ENCODE measurements at regions not wholly inside any gene's neighbourhood (a gene's known extent, or its start where the extent isn't known, plus 50 kb on each side); places are given as distances from the start of the nearest gene placed in this dataset.

- no peaks in the 10 kb centered on the region for H3K36me3 Mint-ChIP-seq (ENCODE audit: insufficient read depth)
- no peak for TF ChIP-seq CTCF (IDR thresholded peaks at IDR 0.05; ENCODE audit: unreplicated experiment)
- no peaks in the 10 kb centered on the region for H3K9me3 Mint-ChIP-seq (ENCODE audit: low read depth)
- H3K27me3 Mint-ChIP-seq, result peaks cover 25% of the 10 kb centered on the region
- H3K4me3 Mint-ChIP-seq (ENCODE audit: low read depth), result no peak overlapping the region
- H3K4me1 Mint-ChIP-seq (ENCODE audit: low read depth), result peaks cover 1% of the 10 kb centered on the region
- no peak overlapping the region for H3K27ac Mint-ChIP-seq
- DNase-seq (ENCODE audit: low spot score, unreplicated experiment), result no peak
Measured at GRCh38 chr11:116184763-116185162, 588.0 kb downstream of the BUD13 start.

- DNase-seq (ENCODE audit: low spot score, unreplicated experiment), result no peak
- Mint-ChIP-seq H3K9me3 (ENCODE audit: low read depth) (no peaks in the 10 kb centered on the region), H3K4me1 (ENCODE audit: low read depth) (no peaks in the 10 kb centered on the region), H3K36me3 (ENCODE audit: insufficient read depth) (no peaks in the 10 kb centered on the region), H3K27me3 (peaks cover 25% of the 10 kb centered on the region), H3K4me3 (ENCODE audit: low read depth) (no peak overlapping the region), H3K27ac (no peak overlapping the region)
- TF ChIP-seq CTCF (IDR thresholded peaks at IDR 0.05; ENCODE audit: unreplicated experiment), result no peak
Measured at GRCh38 chr11:116182356-116182966, 590.3 kb downstream of the BUD13 start.

GRCh38 chr11:116180806-116181600 is 591.8 kb downstream of the BUD13 start:
- peak overlapping the region; percentile 26 for H3K27ac Mint-ChIP-seq
- no peak for DNase-seq (ENCODE audit: low spot score, unreplicated experiment)
- H3K4me1 Mint-ChIP-seq (ENCODE audit: low read depth), result no peaks in the 10 kb centered on the region
- no peaks in the 10 kb centered on the region for H3K9me3 Mint-ChIP-seq (ENCODE audit: low read depth)
- peaks cover 29% of the 10 kb centered on the region for H3K27me3 Mint-ChIP-seq
- no peaks in the 10 kb centered on the region for H3K36me3 Mint-ChIP-seq (ENCODE audit: insufficient read depth)
- TF ChIP-seq CTCF (IDR thresholded peaks at IDR 0.05; ENCODE audit: unreplicated experiment), result no peak
- H3K4me3 Mint-ChIP-seq (ENCODE audit: low read depth), result no peak overlapping the region

- no peak for DNase-seq (ENCODE audit: low spot score, unreplicated experiment)
- H3K4me1 Mint-ChIP-seq (ENCODE audit: low read depth), result no peaks in the 10 kb centered on the region
- no peak overlapping the region for H3K4me3 Mint-ChIP-seq (ENCODE audit: low read depth)
- H3K27ac Mint-ChIP-seq, result no peak overlapping the region
- no peaks in the 10 kb centered on the region for H3K9me3 Mint-ChIP-seq (ENCODE audit: low read depth)
- no peaks in the 10 kb centered on the region for H3K36me3 Mint-ChIP-seq (ENCODE audit: insufficient read depth)
- peaks cover 30% of the 10 kb centered on the region for H3K27me3 Mint-ChIP-seq
- no peak for TF ChIP-seq CTCF (IDR thresholded peaks at IDR 0.05; ENCODE audit: unreplicated experiment)
Measured at GRCh38 chr11:116179401-116179800, 593.4 kb downstream of the BUD13 start.

GRCh38 chr11:116177521-116178210 is 595.1 kb downstream of the BUD13 start:
- H3K4me1 Mint-ChIP-seq (ENCODE audit: low read depth), result no peaks in the 10 kb centered on the region
- no peak for DNase-seq (ENCODE audit: low spot score, unreplicated experiment)
- no peaks in the 10 kb centered on the region for H3K9me3 Mint-ChIP-seq (ENCODE audit: low read depth)
- H3K27me3 Mint-ChIP-seq, result peaks cover 42% of the 10 kb centered on the region
- H3K36me3 Mint-ChIP-seq (ENCODE audit: insufficient read depth), result no peaks in the 10 kb centered on the region
- H3K4me3 Mint-ChIP-seq (ENCODE audit: low read depth), result no peak overlapping the region
- TF ChIP-seq CTCF (IDR thresholded peaks at IDR 0.05; ENCODE audit: unreplicated experiment), result no peak
- H3K27ac Mint-ChIP-seq, result no peak overlapping the region

Measured in progenitor cell of endocrine pancreas (in vitro differentiated cells).